ENCODE measurements at regions not wholly inside any gene's neighbourhood (a gene's known extent, or its start where the extent isn't known, plus 50 kb on each side); places are given as distances from the start of the nearest gene placed in this dataset.
"Not testable (repeated sequence)": the region's sequence is repeated elsewhere in the genome, so short reads cannot be mapped to it uniquely, and the experiment has no call there.

DNA sequence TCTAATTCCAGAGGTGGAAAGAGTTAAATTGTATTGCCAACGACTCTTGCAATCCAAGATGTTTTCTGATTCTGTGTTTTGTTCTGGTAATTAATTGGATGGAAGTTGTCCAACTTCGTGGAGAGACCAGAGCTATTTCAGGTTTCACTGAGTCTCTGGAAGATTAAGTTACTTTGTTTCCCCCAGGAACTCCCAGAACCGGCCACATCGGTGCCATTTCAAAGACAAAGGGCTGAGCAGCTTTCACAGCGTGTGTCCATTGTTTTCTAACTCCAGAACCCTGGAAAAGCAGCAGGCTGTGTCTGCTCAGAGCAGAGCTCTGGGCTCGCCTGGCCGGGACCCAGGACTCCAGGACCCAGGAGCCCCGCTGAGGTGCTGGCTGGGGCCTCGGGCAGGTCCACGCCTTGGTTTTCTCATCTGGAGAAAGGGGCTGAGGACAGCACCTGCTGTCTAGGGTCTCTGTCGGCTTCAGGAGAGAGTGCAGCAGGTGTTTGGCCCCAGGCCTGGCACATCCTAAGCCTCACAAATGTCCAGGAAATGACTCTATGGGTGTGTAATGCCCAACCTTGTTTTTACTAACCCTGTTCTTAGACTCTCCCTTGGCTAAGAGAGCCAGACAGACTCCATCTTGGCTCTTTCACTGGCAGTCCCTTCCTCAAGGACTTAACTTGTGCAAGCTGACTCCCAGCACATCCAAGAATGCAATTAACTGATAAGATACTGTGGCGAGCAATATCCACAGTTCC lies 86.0 kb upstream of the SFSWAP start:
- DNase-seq: not testable (repeated sequence)

- not testable (repeated sequence) for DNase-seq
Measured at GRCh38 chr12:131625966-131626722, 84.7 kb upstream of the SFSWAP start.

GRCh38 chr12:131627151-131628022 lies 83.5 kb upstream of the SFSWAP start:
- not testable (repeated sequence) for DNase-seq

- DNase-seq: no peak
Measured at GRCh38 chr12:131628023-131628740, 82.7 kb upstream of the SFSWAP start.

DNA sequence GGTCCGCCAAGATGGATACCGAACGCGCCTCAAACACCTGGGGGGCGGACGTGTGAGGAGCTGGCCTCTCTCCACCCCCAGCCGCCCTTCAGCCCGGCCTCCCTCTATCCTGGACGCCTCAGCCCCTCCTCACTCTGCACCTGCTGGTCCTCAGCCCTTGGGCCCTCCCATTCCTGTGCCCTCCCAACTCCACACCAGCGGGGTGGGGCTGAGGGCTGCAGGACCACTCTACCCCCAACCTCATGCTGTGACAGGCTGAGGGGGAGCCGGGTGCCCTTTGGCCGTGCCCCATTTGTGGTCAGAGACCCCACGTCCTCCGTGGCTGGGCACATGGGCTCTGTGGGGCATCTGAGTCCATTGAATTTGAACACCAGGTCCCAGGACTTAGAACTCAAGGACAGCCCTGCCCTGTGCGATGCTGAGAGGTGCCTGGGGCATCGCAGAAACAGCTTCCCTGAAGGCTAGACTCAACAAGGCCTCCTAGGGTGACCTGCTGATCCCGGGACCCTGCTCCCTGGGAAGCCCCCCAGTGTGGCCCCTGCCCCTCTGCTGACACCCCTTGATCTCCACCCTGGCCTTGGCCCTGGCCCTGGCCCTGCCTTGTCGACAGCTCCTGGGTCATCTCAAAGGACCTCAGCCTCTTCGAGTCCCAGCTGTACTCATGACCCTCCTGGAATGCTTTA lies 82.0 kb upstream of the SFSWAP start:
- no peak for DNase-seq

DNA sequence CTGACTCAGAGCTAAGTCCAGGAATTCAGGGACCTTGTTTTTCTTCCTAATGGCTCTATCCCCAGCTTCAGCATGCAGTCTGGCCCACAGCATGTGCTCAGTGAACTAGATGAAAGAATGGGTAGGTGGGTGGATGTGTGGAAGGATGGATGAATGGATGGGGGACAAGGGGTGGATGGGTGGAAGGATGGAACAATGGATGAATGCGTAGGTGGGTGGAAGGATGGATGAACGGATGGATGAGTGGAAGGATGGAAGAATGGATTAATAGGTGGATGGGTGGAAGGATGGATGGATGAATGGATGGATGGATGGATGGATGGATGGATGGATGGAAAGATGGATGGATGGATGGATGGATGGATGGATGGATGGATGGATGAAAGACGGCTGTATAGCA lies 79.7 kb upstream of the SFSWAP start:
- no peak for DNase-seq

DNA sequence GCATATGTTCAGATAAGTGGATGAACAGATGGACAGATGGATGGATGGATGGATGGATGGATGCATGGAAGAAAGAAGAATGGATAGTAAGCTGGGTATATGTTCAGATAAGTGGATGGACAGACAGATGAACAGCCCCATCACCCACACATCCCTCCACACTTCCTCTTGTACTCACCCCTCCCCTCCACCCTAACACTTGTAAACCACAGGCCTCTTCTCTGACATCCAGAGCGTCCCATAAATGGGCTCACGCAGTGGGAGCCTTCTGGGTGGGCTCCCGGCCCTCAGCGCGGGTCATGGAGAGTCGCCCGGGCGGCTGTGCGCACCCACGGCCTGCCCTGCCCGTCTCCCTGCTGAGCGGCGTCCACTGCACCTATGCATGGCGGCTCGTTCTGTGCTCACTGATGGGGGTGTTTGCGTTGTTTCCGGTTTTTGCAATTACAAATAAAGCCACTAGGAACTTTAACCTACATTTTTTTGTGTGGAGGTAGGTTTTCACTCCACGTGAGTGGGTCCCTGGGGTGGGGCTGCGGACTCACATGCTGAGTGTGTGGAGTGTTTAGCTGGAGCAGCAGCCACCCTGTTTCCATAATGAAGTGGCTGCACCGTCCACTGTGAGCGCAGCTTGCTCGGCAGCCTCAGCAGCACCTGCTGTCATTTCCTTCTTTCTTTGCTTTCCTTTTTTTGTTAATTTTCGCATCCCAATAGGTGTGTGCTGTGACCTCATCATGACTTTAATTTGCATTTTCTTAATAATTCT lies 78.8 kb upstream of the SFSWAP start:
- not testable (repeated sequence) for DNase-seq

- DNase-seq: not testable (repeated sequence)
Measured at GRCh38 chr12:131632652-131633023, 78.3 kb upstream of the SFSWAP start.

DNA sequence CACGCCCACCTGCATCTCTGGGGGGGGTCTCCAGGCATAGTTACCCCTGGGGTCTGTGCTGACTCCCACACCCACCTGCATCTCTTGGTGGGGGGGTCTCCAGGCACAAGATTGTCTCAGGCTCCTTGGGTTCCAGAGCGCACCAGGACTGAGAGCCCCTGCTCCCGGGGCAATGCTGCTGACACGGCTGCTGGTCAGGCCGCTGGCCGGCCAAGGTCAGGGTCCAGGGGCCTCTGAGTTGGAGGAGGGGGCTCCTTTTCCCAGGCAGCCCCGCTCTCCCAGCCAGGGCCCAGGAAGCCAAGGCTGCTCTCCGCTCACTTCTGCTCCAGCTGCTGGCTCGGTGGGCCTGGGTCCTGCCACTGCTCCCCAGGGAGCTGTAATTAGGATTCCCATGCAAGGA lies 77.3 kb upstream of the SFSWAP start:
- not testable (repeated sequence) for DNase-seq

DNA sequence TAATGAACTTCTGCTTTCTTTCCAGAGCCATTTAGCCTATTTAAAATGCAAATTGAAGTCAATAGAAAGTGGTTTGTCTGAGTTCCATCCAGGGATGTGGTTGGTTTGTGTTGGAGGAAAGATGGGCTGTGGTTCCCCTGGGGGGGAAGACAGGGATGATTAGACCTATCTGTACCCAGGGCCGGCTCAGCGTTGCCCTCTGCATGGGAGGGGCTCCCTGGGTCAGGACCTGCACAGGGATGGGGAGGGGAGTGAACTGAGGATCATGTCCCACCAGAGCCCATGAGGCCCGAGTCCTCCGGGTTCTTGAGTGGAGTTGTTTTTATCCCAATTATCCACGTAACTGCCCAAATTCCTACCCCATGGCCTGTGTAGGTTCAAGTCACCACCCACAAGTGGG lies 76.9 kb upstream of the SFSWAP start:
- DNase-seq: no peak

DNA sequence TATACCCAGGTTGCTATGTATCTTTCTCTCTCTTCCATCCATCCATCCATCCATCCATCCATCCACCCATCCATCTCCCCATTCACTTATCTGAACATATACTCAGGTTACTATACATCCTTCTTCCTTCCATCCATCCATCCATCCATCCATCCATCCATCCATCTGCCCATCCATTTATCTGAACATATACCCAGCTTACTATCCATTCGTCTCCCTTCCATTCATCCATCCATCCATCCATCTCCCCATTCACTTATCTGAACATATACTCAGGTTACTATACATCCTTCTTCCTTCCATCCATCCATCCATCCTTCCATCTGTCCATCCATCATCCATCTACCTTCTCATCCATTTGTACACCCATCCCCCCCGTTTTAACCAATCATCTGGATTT lies 75.9 kb upstream of the SFSWAP start:
- DNase-seq: not testable (repeated sequence)

- DNase-seq: no peak
Measured at GRCh38 chr12:131635491-131636122, 75.3 kb upstream of the SFSWAP start.

- no peak for DNase-seq
Measured at GRCh38 chr12:131636266-131636665, 74.6 kb upstream of the SFSWAP start.

- no peak for DNase-seq
Measured at GRCh38 chr12:131636940-131637750, 73.7 kb upstream of the SFSWAP start.

DNA sequence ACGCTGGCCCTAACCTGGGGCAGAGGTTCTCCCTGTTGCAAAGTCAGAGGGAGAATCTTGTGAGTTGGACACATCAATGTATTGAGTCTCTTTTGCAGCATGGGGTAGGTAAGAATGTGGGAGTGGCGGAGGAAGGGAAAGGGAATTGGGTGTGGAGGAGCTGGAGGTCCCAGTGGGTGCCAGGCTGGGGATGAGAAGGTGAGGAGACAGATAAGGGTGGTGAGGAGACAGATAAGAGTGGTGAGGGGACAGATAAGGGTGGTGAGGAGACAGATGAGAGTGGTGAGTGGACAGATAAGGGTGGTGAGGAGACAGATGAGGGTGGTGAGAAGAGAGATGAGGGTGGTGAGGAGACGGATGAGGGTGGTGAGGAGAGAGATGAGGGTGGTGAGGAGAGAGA lies 72.9 kb upstream of the SFSWAP start:
- DNase-seq: no peak

DNA sequence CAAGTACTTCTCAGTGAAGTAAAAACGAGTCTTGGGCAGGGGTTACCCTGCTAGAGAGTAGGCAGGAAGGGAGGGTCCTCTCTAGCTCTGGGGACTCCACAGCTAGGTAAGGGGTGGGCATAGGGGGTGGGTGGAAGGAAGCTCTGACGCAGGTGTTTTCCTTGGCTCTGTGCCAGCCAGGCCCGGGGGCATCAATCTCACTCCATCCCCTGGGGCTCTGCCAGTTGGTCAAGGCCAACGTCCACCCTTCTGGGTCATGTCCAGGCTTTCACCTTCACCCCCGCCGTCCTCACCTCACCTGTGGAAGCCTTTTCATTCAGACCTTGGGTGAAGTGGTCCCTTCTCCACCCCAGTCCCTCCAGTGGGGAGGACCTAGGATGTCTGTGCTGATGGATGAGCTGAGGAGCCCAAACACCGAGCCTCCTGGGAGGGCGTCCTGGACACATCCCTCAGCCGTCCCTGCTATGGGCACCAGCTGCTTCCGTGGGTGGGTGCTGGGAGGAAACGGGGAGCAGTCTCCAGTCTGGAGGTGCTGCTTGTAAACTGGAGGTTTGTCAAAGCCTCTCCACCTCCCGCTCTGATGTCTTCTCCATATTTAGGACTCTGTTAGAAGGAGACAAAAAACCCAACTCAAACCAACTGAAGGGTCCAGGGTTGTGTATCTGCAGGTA lies 71.5 kb upstream of the SFSWAP start:
- DNase-seq: no peak

GRCh38 chr12:131640525-131640924 lies 70.4 kb upstream of the SFSWAP start:
- DNase-seq: no peak

GRCh38 chr12:131641315-131641714 lies 69.6 kb upstream of the SFSWAP start:
- no peak for DNase-seq

DNA sequence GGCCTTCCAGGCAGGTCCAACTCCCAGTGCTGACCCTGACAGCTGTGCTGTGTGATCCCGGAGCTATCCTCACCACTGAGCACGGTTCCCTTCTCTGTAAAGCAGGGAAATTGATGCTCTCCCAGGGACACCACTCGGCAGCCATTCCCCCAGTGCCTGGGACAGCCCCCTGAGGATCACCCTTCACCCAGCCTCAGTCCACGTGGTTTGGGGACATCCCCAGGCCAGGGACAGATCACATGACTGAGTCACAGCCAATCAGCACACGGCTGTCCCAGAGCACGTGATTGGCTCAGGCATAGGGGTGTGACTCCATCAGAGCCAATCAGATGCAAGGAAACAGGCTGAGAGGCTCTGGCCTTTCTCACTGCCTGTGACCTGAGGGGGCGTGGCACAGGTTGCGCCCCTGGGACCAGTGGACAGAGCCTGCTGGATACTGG lies 68.8 kb upstream of the SFSWAP start:
- DNase-seq: no peak
